ENCODE measurements at regions not wholly inside any gene's neighbourhood (a gene's known extent, or its start where the extent isn't known, plus 50 kb on each side); places are given as distances from the start of the nearest gene placed in this dataset.
"Not testable (repeated sequence)": the region's sequence is repeated elsewhere in the genome, so short reads cannot be mapped to it uniquely, and the experiment has no call there.

- DNase-seq, result no peak
Measured at GRCh38 chr9:26789959-26790358, 102.6 kb downstream of the CAAP1 start.

GRCh38 chr9:26786564-26786963 lies 106.0 kb downstream of the CAAP1 start:
- no peak for DNase-seq

- no peak for DNase-seq
Measured at GRCh38 chr9:26782899-26783298, 109.7 kb downstream of the CAAP1 start.

- no peak for DNase-seq
Measured at GRCh38 chr9:26781906-26782305, 110.7 kb downstream of the CAAP1 start.

- DNase-seq, result not testable (repeated sequence)
Measured at GRCh38 chr9:26780307-26780706, 112.3 kb downstream of the CAAP1 start.

GRCh38 chr9:26779062-26779461 lies 113.5 kb downstream of the CAAP1 start:
- DNase-seq, result no peak

GRCh38 chr9:26775391-26775790 lies 117.2 kb downstream of the CAAP1 start:
- DNase-seq, result no peak

- no peak for DNase-seq
Measured at GRCh38 chr9:26773056-26773455, 119.5 kb downstream of the CAAP1 start.

- DNase-seq, result no peak
Measured at GRCh38 chr9:26770821-26771220, 121.8 kb downstream of the CAAP1 start.

GRCh38 chr9:26768145-26768544 lies 124.5 kb downstream of the CAAP1 start:
- DNase-seq, result no peak

GRCh38 chr9:26760675-26761074 lies 131.9 kb downstream of the CAAP1 start:
- DNase-seq, result no peak

- DNase-seq, result no peak
Measured at GRCh38 chr9:26758655-26759054, 133.9 kb downstream of the CAAP1 start.

- DNase-seq, result no peak
Measured at GRCh38 chr9:26756881-26757280, 135.7 kb downstream of the CAAP1 start.

GRCh38 chr9:26755476-26755875 lies 137.1 kb downstream of the CAAP1 start:
- no peak for DNase-seq

GRCh38 chr9:26754509-26755164 lies 138.0 kb downstream of the CAAP1 start:
- no peak for DNase-seq

GRCh38 chr9:26753971-26754370 lies 138.6 kb downstream of the CAAP1 start:
- no peak for DNase-seq

GRCh38 chr9:26750162-26750561 lies 142.4 kb downstream of the CAAP1 start:
- no peak for DNase-seq

- no peak for DNase-seq
Measured at GRCh38 chr9:26748449-26749058, 144.0 kb downstream of the CAAP1 start.

GRCh38 chr9:26747611-26748010 lies 145.0 kb downstream of the CAAP1 start:
- no peak for DNase-seq

- no peak for DNase-seq
Measured at GRCh38 chr9:26746357-26747072, 146.1 kb downstream of the CAAP1 start.

GRCh38 chr9:26745111-26745510 lies 147.5 kb downstream of the CAAP1 start:
- no peak for DNase-seq

GRCh38 chr9:26744191-26744965 lies 148.2 kb downstream of the CAAP1 start:
- DNase-seq, result peak; percentile 8

GRCh38 chr9:26742828-26743476 lies 149.7 kb downstream of the CAAP1 start:
- no peak for DNase-seq

Measured in DMS 273 treated with DMSO at 0.1 percent for 48 hours (cell line).